ENCODE measurements at regions not wholly inside any gene's neighbourhood (a gene's known extent, or its start where the extent isn't known, plus 50 kb on each side); places are given as distances from the start of the nearest gene placed in this dataset.

DNA sequence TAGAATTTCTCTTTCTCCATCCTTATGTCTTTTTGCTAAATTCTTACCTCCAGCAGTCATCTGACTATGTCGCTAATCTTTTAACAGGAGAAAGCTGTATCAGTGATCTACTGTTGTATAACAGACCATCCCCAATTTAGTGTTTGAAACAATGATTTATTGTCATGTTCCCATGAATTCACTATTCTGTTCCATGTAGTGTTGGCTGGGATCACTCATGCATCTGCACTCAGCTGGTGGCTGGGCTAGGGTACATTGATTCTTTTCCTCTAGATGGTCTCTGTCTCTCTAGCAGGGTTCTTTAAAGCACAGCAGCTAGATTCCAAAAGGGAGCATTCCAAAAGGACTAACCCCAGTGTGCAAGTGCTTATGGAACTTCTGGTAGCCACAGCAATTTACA, 184.2 kb upstream of the FANCL start:
- TF ChIP-seq ISL1 (CRISPR knock-in tag; IDR thresholded peaks at IDR 0.05) (no peak), TOX (CRISPR knock-in tag; IDR thresholded peaks at IDR 0.05; ENCODE audit: borderline replicate concordance) (no peak), ESRRG (CRISPR knock-in tag; IDR thresholded peaks at IDR 0.05) (no peak), ZFP3 (CRISPR knock-in tag; IDR thresholded peaks at IDR 0.05) (no peak)
